HCT116 (cell line): ENCODE measurements at regions not wholly inside any gene's neighbourhood (a gene's known extent, or its start where the extent isn't known, plus 50 kb on each side); places are given as distances from the start of the nearest gene placed in this dataset.

Experiments used
- ATAC-seq: fragments of 200-7000 bp; cut with Tn5 transposase; 2 replicates; pipeline ENCODE4 v1.9.1; 2020; ENCODE audit warnings: mild to moderate bottlenecking, moderate library complexity
- BruUV-seq: library from RNA; stranded (reverse); fragments of 400-500 nt; replicated peaks from 2 replicates; lab custom pipeline; 2021; lab: Mats Ljungman, UMichigan
- CTCF ChIA-PET: fragments of 300-600 bp; sonication (Branson Sonifier 250); formaldehyde crosslinking; loops from one replicate; lab custom pipeline; 2021; ENCODE audit warnings: antibody characterized with exemption; lab: Charles Lee
- POLR2A ChIA-PET: fragments of 300-600, 350-600 bp; sonication (Branson Sonifier 250); formaldehyde crosslinking; loops from one replicate; lab custom pipeline; 2021; ENCODE audit warnings: antibody characterized with exemption; lab: Charles Lee
- RAD21 ChIA-PET, 2 experiments: fragments of 300-600 bp; sonication (Branson Sonifier 250); formaldehyde crosslinking; loops; one replicate each; lab custom pipeline; 2023; ENCODE audit warnings: low total read pairs in 2 of 2; ENCODE audit not compliant: uncharacterized antibody in 2 of 2, unreplicated experiment in 2 of 2, low non-redundant PET in 1 of 2; lab: Charles Lee
- DNase-seq: peaks from one replicate; pipeline ENCODE4 v3.0.0-alpha.2; 2010; ENCODE audit warnings: low read depth, low spot score
- H2AFZ ChIP-seq: fragments of 200-600 bp; shearing (Covaris generic), sonication (generic); 2 replicates; pipeline ENCODE4 v1.6.1; 2017; ENCODE audit warnings: low read depth, mixed run types, mixed read lengths, antibody characterized with exemption, low read length; ENCODE audit not compliant: poor library complexity, severe bottlenecking
- H3K27ac ChIP-seq: 2 replicates; pipeline ENCODE4 v1.5.1; 2012; ENCODE audit warnings: low read depth, low read length
- H3K27me3 ChIP-seq: fragments of 200-600 bp; sonication (generic); 2 replicates; pipeline ENCODE4 v1.6.1; 2016; ENCODE audit warnings: mixed run types, low read length, mixed read lengths; ENCODE audit not compliant: insufficient read depth
- H3K36me3 ChIP-seq, 2 experiments: fragments of 200-500 bp in 1 of 2; fragments of 200-600 bp in 1 of 2; sonication (Bioruptor generic) in 1 of 2; sonication (generic) in 1 of 2; 2 replicates each; pipeline versions ENCODE4 v1.5.1 to v1.6.1; 2014 to 2016; ENCODE audit warnings: low read length in 2 of 2, inconsistent platforms in 1 of 2, mixed read lengths in 1 of 2, mixed run types in 1 of 2; ENCODE audit not compliant: insufficient read depth in 2 of 2, control insufficient read depth in 1 of 2
- H3K4me1 ChIP-seq, 2 experiments: fragments of 200-600 bp in 1 of 2; sonication (generic) in 1 of 2; 2 replicates each; pipeline versions ENCODE4 v1.5.1 to v1.6.1; 2012 to 2017; ENCODE audit warnings: low read length in 2 of 2, inconsistent platforms in 1 of 2, mild to moderate bottlenecking in 1 of 2, mixed read lengths in 1 of 2, mixed run types in 1 of 2, moderate library complexity in 1 of 2; ENCODE audit not compliant: insufficient read depth in 2 of 2, control insufficient read depth in 1 of 2
- H3K4me2 ChIP-seq: fragments of 200-600 bp; sonication (generic); 2 replicates; pipeline ENCODE4 v1.6.1; 2017; ENCODE audit warnings: mixed run types, low read length, mixed read lengths
- H3K4me3 ChIP-seq, 2 experiments: fragments of 200-600 bp in 1 of 2; sonication (generic) in 1 of 2; replicated peaks in 1 of 2; 2 replicates each; pipeline ENCODE4 v1.5.1; 2011 to 2016; ENCODE audit warnings: low read length in 2 of 2, control low read depth in 1 of 2, low read depth in 1 of 2, mild to moderate bottlenecking in 1 of 2, mixed read lengths in 1 of 2, mixed run types in 1 of 2
- H3K79me2 ChIP-seq: fragments of 200-600 bp; sonication (generic); 2 replicates; pipeline ENCODE4 v1.6.1; 2017; ENCODE audit warnings: mild to moderate bottlenecking, mixed run types, low read length, moderate library complexity, mixed read lengths; ENCODE audit not compliant: insufficient read depth
- H3K9ac ChIP-seq: fragments of 200-600 bp; sonication (generic); 2 replicates; pipeline ENCODE4 v1.6.1; 2016; ENCODE audit warnings: low read length, mixed read lengths
- H3K9me2 ChIP-seq: fragments of 200-600 bp; sonication (generic), shearing (Covaris generic); 2 replicates; pipeline ENCODE4 v1.6.1; 2017; ENCODE audit warnings: mixed run types, mild to moderate bottlenecking, moderate library complexity; ENCODE audit not compliant: insufficient read depth
- H3K9me3 ChIP-seq, 2 experiments: fragments of 200-500 bp in 1 of 2; fragments of 200-600 bp in 1 of 2; sonication (Bioruptor generic) in 1 of 2; sonication (generic) in 1 of 2; 2 replicates each; pipeline ENCODE4 v1.6.1; 2014 to 2017; ENCODE audit warnings: low read length in 2 of 2, mixed read lengths in 2 of 2, inconsistent platforms in 1 of 2, low read depth in 1 of 2, mild to moderate bottlenecking in 1 of 2, mixed run types in 1 of 2, moderate library complexity in 1 of 2; ENCODE audit not compliant: control insufficient read depth in 1 of 2, insufficient read depth in 1 of 2
- H4K20me1 ChIP-seq: fragments of 200-600 bp; sonication (generic), shearing (Covaris generic); 2 replicates; pipeline ENCODE4 v1.6.1; 2017; ENCODE audit warnings: mixed run types, mild to moderate bottlenecking, moderate library complexity; ENCODE audit not compliant: insufficient read depth
- CBX3 ChIP-seq: IDR thresholded peaks from 2 replicates; pipeline ENCODE4 v1.6.1; 2012; ENCODE audit warnings: low read depth
- EGR1 ChIP-seq: IDR thresholded peaks from 2 replicates; pipeline ENCODE4 v1.6.1; 2012; ENCODE audit warnings: low read depth
- ELF1 ChIP-seq: IDR thresholded peaks from 2 replicates; pipeline ENCODE4 v1.6.1; 2012; ENCODE audit warnings: low read depth, borderline replicate concordance
- EZH2 ChIP-seq: fragments of 200-600 bp; sonication (generic); IDR thresholded peaks from 2 replicates; pipeline ENCODE4 v1.6.1; 2017; ENCODE audit warnings: antibody characterized with exemption, mixed run types
- EZH2phosphoT487 ChIP-seq: fragments of 200-600 bp; IDR thresholded peaks from 2 replicates; pipeline ENCODE4 v1.6.1; 2018; ENCODE audit warnings: antibody characterized with exemption, borderline replicate concordance
- FOSL1 ChIP-seq: IDR thresholded peaks from 2 replicates; pipeline ENCODE4 v1.6.1; 2012; ENCODE audit warnings: low read depth
- POLR2AphosphoS5 ChIP-seq: IDR thresholded peaks from 2 replicates; pipeline ENCODE4 v1.6.1; 2011; ENCODE audit warnings: mild to moderate bottlenecking, low read depth, low read length, moderate library complexity
- RAD21 ChIP-seq: IDR thresholded peaks from 2 replicates; pipeline ENCODE4 v1.6.1; 2012; ENCODE audit warnings: low read depth, mild to moderate bottlenecking
- SIN3A ChIP-seq: IDR thresholded peaks from 2 replicates; pipeline ENCODE4 v1.6.1; 2012; ENCODE audit warnings: low read depth
- SP1 ChIP-seq: IDR thresholded peaks from 2 replicates; pipeline ENCODE4 v1.6.1; 2012; ENCODE audit warnings: low read depth
- SRF ChIP-seq: IDR thresholded peaks from 2 replicates; pipeline ENCODE4 v1.6.1; 2012; ENCODE audit warnings: low read depth
- YY1 ChIP-seq: IDR thresholded peaks from 2 replicates; pipeline ENCODE4 v1.6.1; 2011; ENCODE audit warnings: low read length, low read depth, moderate library complexity, mild to moderate bottlenecking; ENCODE audit not compliant: insufficient replicate concordance; ENCODE audit errors: extremely low read depth
- ZFX ChIP-seq: fragments of 450-650 bp; IDR thresholded peaks from 2 replicates; pipeline ENCODE4 v1.6.1; 2017
- ZNF274 ChIP-seq: fragments of 200-500 bp; sonication (Bioruptor generic); IDR thresholded peaks from 2 replicates; pipeline ENCODE4 v1.6.1; 2014; ENCODE audit warnings: mild to moderate bottlenecking, low read depth, low read length, inconsistent platforms
- intact Hi-C: fragments of 100-400 bp; cut with micrococcal nuclease; formaldehyde crosslinking; loops from 2 replicates; pipeline ENCODE4 v1.10.0; 2022
- TF ChIP-seq, protein P1 (sequence below): IDR thresholded peaks from 2 replicates; pipeline ENCODE4 v1.6.1; 2011; ENCODE audit warnings: mild to moderate bottlenecking, low read length, moderate library complexity; ENCODE audit not compliant: insufficient replicate concordance; ENCODE audit errors: extremely low read depth
- TF ChIP-seq, protein P2 (sequence below), 3 experiments: fragments of 200-600 bp in 1 of 3; sonication (generic) in 1 of 3; IDR thresholded peaks in 2 of 3; conservative IDR thresholded peaks in 1 of 3; 2 replicates each; pipeline ENCODE4 v1.5.1; 2012 to 2017; ENCODE audit warnings: low read depth in 2 of 3, low read length in 2 of 3, antibody characterized with exemption in 1 of 3, borderline replicate concordance in 1 of 3, control low read depth in 1 of 3, mild to moderate bottlenecking in 1 of 3, mixed read lengths in 1 of 3, mixed run types in 1 of 3, moderate library complexity in 1 of 3; ENCODE audit not compliant: insufficient read depth in 1 of 3

- H3K27ac ChIP-seq, result no peak overlapping the region
- TF ChIP-seq ZFX (no peak), CBX3 (no peak), ZNF274 (no peak)
- TF ChIP-seq, protein P1, sequence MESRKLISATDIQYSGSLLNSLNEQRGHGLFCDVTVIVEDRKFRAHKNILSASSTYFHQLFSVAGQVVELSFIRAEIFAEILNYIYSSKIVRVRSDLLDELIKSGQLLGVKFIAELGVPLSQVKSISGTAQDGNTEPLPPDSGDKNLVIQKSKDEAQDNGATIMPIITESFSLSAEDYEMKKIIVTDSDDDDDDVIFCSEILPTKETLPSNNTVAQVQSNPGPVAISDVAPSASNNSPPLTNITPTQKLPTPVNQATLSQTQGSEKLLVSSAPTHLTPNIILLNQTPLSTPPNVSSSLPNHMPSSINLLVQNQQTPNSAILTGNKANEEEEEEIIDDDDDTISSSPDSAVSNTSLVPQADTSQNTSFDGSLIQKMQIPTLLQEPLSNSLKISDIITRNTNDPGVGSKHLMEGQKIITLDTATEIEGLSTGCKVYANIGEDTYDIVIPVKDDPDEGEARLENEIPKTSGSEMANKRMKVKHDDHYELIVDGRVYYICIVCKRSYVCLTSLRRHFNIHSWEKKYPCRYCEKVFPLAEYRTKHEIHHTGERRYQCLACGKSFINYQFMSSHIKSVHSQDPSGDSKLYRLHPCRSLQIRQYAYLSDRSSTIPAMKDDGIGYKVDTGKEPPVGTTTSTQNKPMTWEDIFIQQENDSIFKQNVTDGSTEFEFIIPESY, result no peak
- no TSS peak for BruUV-seq
- ChIA-PET POLR2A (no interaction called here), RAD21 (no interaction called here), CTCF (no interaction called here)
- H3K4me1 ChIP-seq, result no peaks in the 10 kb centered on the region
- H3K9me3 ChIP-seq, result no peaks in the 10 kb centered on the region; a peak in 1 of 4 replicates
- no peak overlapping the region for H3K4me2 ChIP-seq
- no peak overlapping the region for H3K9ac ChIP-seq
- no peak for DNase-seq
- H3K27me3 ChIP-seq, result no peaks in the 10 kb centered on the region
- H3K4me3 ChIP-seq, result no peak overlapping the region
- H3K9me2 ChIP-seq, result no peaks in the 10 kb centered on the region
- intact Hi-C loops, result no loop called here
- ATAC-seq, result no peak
- H4K20me1 ChIP-seq, result no peaks in the 10 kb centered on the region
- H3K79me2 ChIP-seq, result no peaks in the 10 kb centered on the region
- H2AFZ ChIP-seq, result no peak overlapping the region
- H3K36me3 ChIP-seq, result no peaks in the 10 kb centered on the region
Observed at GRCh38 chr4:28341784-28342183, 1481.1 kb downstream of the STIM2 start.

- Histone ChIP-seq H4K20me1 (no peaks in the 10 kb centered on the region), H3K9me2 (no peaks in the 10 kb centered on the region), H3K36me3 (no peaks in the 10 kb centered on the region), H3K4me2 (no peak overlapping the region), H3K4me1 (no peaks in the 10 kb centered on the region), H3K9ac (no peak overlapping the region), H3K9me3 (no peaks in the 10 kb centered on the region), H3K27me3 (no peaks in the 10 kb centered on the region), H3K79me2 (no peaks in the 10 kb centered on the region), H2AFZ (no peak overlapping the region), H3K4me3 (no peak overlapping the region), H3K27ac (no peak overlapping the region)
- ATAC-seq (no peak), DNase-seq (no peak)
- RAD21 ChIA-PET, result no interaction called here
- CTCF ChIA-PET, result no interaction called here
- POLR2A ChIA-PET, result no interaction called here
- intact Hi-C loops, result no loop called here
- TF ChIP-seq POLR2AphosphoS5 (no peak), EGR1 (no peak), EZH2phosphoT487 (no peak), YY1 (no peak), ZFX (no peak), ELF1 (no peak), EZH2 (no peak), CBX3 (no peak), SIN3A (no peak), SRF (no peak), SP1 (no peak), RAD21 (no peak), FOSL1 (no peak)
- TF ChIP-seq, protein P2, sequence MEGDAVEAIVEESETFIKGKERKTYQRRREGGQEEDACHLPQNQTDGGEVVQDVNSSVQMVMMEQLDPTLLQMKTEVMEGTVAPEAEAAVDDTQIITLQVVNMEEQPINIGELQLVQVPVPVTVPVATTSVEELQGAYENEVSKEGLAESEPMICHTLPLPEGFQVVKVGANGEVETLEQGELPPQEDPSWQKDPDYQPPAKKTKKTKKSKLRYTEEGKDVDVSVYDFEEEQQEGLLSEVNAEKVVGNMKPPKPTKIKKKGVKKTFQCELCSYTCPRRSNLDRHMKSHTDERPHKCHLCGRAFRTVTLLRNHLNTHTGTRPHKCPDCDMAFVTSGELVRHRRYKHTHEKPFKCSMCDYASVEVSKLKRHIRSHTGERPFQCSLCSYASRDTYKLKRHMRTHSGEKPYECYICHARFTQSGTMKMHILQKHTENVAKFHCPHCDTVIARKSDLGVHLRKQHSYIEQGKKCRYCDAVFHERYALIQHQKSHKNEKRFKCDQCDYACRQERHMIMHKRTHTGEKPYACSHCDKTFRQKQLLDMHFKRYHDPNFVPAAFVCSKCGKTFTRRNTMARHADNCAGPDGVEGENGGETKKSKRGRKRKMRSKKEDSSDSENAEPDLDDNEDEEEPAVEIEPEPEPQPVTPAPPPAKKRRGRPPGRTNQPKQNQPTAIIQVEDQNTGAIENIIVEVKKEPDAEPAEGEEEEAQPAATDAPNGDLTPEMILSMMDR (IDR thresholded peaks at IDR 0.05 in 2 of 3, conservative IDR thresholded peaks at IDR 0.05 in 1 of 3; ENCODE audit: borderline replicate concordance in 1 of 3, insufficient read depth in 1 of 3, low read depth in 2 of 3, low read length in 2 of 3), result no peak
- no TSS peak for BruUV-seq
Observed at GRCh38 chr4:28350485-28350884, 1489.8 kb downstream of the STIM2 start.
